ENCODE measurements at regions not wholly inside any gene's neighbourhood (a gene's known extent, or its start where the extent isn't known, plus 50 kb on each side); places are given as distances from the start of the nearest gene placed in this dataset.

DNA sequence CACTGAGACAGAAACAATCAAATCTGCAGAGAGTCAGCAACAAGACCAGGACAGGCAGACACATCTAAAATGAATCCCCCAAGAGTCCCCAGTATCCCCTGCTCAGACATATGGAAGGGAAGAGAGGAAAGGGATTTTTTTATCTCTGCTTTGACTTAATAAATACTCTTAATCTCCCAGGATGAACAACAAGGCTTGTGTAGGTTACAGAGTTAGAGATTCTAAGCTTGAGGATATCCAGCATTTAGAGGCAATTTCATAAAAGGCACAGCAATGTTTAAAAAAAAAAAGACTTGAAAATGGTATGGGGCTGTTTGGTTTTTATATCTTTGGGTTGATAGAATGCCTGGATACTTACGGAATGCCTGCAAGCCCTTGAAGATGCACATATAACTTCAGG lies 199.9 kb downstream of the ARL4C start:
- Histone ChIP-seq H3K36me3 (no peaks in the 10 kb centered on the region), H3K27me3 (no peaks in the 10 kb centered on the region), H3K4me3 (no peak overlapping the region), H3K27ac (no peak overlapping the region), H3K9me3 (no peaks in the 10 kb centered on the region), H3K4me1 (peaks cover 0 to 15% (median 4%) of the 10 kb centered on the region in 4 donors)
- WGBS, 2 donors (ENCODE audit: low coverage in 1 of 2) = 91 to 100% methylated on average over 1 of the region's 1 CpG
- in situ Hi-C loops (cut with MboI; ENCODE audit: low pct_ligation_motif_present in 1 of 4, low pct_unique_long_range_greater_than_20kb in 1 of 4, low sequenced_read_pairs in 3 of 4) (loop anchor here in 2 of 4 donors (25.0 kb wide), 2 partner anchors 190 to 310 kb away; partner anchors contain the start of gene ARL4C (in 1 of the 2)), intact Hi-C loops (cut with DNase I; ENCODE audit: low total_unique reads) (no loop called here)
- no peak for DNase-seq
- TF ChIP-seq POLR2A (IDR thresholded peaks at IDR 0.05) = no peak
- TF ChIP-seq POLR2AphosphoS5 (IDR thresholded peaks at IDR 0.05) = no peak
- TF ChIP-seq EP300 (IDR thresholded peaks at IDR 0.05; ENCODE audit: low read depth) = no peak
- TF ChIP-seq, protein P1, sequence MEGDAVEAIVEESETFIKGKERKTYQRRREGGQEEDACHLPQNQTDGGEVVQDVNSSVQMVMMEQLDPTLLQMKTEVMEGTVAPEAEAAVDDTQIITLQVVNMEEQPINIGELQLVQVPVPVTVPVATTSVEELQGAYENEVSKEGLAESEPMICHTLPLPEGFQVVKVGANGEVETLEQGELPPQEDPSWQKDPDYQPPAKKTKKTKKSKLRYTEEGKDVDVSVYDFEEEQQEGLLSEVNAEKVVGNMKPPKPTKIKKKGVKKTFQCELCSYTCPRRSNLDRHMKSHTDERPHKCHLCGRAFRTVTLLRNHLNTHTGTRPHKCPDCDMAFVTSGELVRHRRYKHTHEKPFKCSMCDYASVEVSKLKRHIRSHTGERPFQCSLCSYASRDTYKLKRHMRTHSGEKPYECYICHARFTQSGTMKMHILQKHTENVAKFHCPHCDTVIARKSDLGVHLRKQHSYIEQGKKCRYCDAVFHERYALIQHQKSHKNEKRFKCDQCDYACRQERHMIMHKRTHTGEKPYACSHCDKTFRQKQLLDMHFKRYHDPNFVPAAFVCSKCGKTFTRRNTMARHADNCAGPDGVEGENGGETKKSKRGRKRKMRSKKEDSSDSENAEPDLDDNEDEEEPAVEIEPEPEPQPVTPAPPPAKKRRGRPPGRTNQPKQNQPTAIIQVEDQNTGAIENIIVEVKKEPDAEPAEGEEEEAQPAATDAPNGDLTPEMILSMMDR (IDR thresholded peaks at IDR 0.05) = no peak

DNA sequence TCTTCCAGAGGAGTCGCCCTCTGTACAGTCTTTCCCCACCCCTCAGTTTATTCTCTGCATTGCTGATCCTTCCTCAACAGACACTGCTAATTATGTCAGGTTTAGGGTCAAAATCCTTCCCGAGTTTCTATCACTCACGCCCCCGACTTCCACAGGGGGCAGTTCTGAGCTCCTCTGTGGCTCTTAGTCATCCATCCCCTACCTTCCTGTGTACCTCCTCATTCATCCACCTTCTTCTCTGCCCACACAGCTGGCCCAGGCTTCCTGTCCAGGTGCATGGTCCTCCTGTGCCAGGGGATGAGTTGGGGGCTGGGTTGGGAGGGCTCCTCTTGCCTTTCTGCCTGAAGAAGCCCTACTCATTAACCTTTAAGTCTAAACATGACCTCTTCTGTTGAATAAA lies 202.9 kb downstream of the ARL4C start:
- Histone ChIP-seq H3K4me1 (peaks cover 4 to 38% (median 13%) of the 10 kb centered on the region in 4 donors), H3K27me3 (no peaks in the 10 kb centered on the region), H3K27ac (peak overlapping the region in 2 of 4 donors; percentile 51 to 74), H3K36me3 (no peaks in the 10 kb centered on the region), H3K4me3 (no peak overlapping the region), H3K9me3 (no peaks in the 10 kb centered on the region)
- TF ChIP-seq, protein P1 (IDR thresholded peaks at IDR 0.05) = no peak
- TF ChIP-seq POLR2A (IDR thresholded peaks at IDR 0.05) = no peak
- no peak for TF ChIP-seq EP300 (IDR thresholded peaks at IDR 0.05; ENCODE audit: low read depth)
- TF ChIP-seq POLR2AphosphoS5 (IDR thresholded peaks at IDR 0.05) = no peak
- intact Hi-C loops (cut with DNase I; ENCODE audit: low total_unique reads) = loop anchor here (5.0 kb wide), 1 partner anchor 203 kb away; the partner anchor contains the start of gene ARL4C
- no peak for DNase-seq
- in situ Hi-C loops (cut with MboI; ENCODE audit: low pct_ligation_motif_present in 1 of 4, low pct_unique_long_range_greater_than_20kb in 1 of 4, low sequenced_read_pairs in 3 of 4) = loop anchor here in 2 of 4 donors (25.0 kb wide), 2 partner anchors 193 to 307 kb away; partner anchors contain the start of gene ARL4C (in 1 of the 2)
- WGBS, 2 donors (ENCODE audit: low coverage in 1 of 2) = 72 to 85% methylated on average over 3 to 4 of the region's 4 CpGs

DNA sequence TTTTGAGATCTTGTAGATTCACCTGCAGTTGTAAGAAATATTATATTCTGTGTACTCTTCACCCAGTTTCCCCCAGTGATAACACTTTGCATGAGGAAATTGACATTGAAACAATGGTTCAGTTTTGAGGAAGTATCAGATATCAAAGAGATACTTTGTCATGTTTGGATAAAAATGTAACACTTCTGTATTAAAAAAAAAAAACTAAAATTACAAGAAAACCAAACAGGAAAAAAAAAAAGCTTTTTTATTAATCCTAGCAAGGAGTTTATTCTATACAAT lies 204.0 kb downstream of the ARL4C start:
- Histone ChIP-seq H3K9me3 (no peaks in the 10 kb centered on the region), H3K36me3 (no peaks in the 10 kb centered on the region), H3K27me3 (no peaks in the 10 kb centered on the region), H3K4me1 (peaks cover 4 to 42% (median 20%) of the 10 kb centered on the region in 4 donors), H3K4me3 (no peak overlapping the region), H3K27ac (peak overlapping the region; percentile 51 to 74 (median 66))
- in situ Hi-C loops (cut with MboI; ENCODE audit: low pct_ligation_motif_present in 1 of 4, low pct_unique_long_range_greater_than_20kb in 1 of 4, low sequenced_read_pairs in 3 of 4) (loop anchor here in 2 of 4 donors (25.0 kb wide), 2 partner anchors 194 to 306 kb away; partner anchors contain the start of gene ARL4C (in 1 of the 2)), intact Hi-C loops (cut with DNase I; ENCODE audit: low total_unique reads) (loop anchor here (5.0 kb wide), 1 partner anchor 204 kb away; the partner anchor contains the start of gene ARL4C)
- TF ChIP-seq POLR2AphosphoS5 (IDR thresholded peaks at IDR 0.05) (no peak), EP300 (IDR thresholded peaks at IDR 0.05; ENCODE audit: low read depth) (no peak), POLR2A (IDR thresholded peaks at IDR 0.05) (no peak)
- TF ChIP-seq, protein P1 (IDR thresholded peaks at IDR 0.05) = no peak
- DNase-seq = no peak

DNA sequence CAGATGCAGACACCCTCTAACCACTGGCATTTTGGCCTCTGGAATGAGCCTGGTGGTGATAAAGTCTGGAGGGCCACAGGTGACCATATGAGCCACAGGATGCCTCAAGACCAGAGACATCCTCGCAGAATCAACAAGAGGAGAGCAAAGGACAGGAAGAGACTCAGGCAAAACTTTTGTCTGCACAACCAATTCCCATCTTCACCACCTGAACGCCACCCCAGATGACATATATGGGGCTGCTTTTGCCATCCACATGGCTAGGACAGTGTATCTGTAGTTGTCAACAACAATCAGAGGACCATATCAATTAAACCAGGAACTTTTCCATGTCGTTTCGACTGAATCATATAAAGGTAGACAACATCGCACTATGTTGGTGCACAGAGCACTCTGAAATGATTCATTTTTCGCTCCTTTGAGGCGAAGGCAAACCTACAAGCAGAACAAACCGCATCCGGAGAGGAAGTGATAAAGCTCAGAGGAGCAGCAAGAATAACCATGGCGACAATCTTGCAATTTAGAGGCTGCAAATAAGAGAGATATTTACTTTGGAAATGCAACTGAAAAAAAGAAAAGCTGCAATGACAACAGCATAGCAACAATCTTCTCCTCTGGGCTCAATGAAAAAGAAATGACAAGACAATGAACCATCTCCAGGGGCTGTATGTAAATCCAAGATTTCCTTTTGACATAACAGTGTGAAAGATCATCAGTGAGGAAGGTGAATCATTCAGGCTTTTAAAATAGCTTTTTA lies 204.5 kb downstream of the ARL4C start:
- 64 to 71% methylated on average over 8 to 10 of the region's 10 CpGs for WGBS, 2 donors (ENCODE audit: low coverage in 1 of 2)
- DNase-seq = peak; percentile 33
- in situ Hi-C loops (cut with MboI; ENCODE audit: low pct_ligation_motif_present in 1 of 4, low pct_unique_long_range_greater_than_20kb in 1 of 4, low sequenced_read_pairs in 3 of 4) (loop anchor here in 2 of 4 donors (25.0 kb wide), 2 partner anchors 195 to 305 kb away; partner anchors contain the start of gene ARL4C (in 1 of the 2)), intact Hi-C loops (cut with DNase I; ENCODE audit: low total_unique reads) (loop anchor here (5.0 kb wide), 1 partner anchor 205 kb away; the partner anchor contains the start of gene ARL4C)
- TF ChIP-seq EP300 (IDR thresholded peaks at IDR 0.05; ENCODE audit: low read depth) (no peak), POLR2AphosphoS5 (IDR thresholded peaks at IDR 0.05) (no peak), POLR2A (IDR thresholded peaks at IDR 0.05) (peak; percentile 7)
- TF ChIP-seq, protein P1 (IDR thresholded peaks at IDR 0.05) = no peak
- H3K36me3 ChIP-seq = no peaks in the 10 kb centered on the region
- H3K27ac ChIP-seq = peak overlapping the region; percentile 63 to 74 (median 66)
- no peaks in the 10 kb centered on the region for H3K27me3 ChIP-seq
- no peaks in the 10 kb centered on the region for H3K9me3 ChIP-seq
- no peak overlapping the region for H3K4me3 ChIP-seq
- H3K4me1 ChIP-seq = peaks cover 4 to 44% (median 23%) of the 10 kb centered on the region in 4 donors

All from transverse colon (tissue), 4 donors.